Activated CD4-positive, alpha-beta T cell treated with anti-CD3 and anti-CD28 coated beads, Interleukin-2, amount 50 U/mL, for 24 hours (primary cell): ENCODE measurements at regions not wholly inside any gene's neighbourhood (a gene's known extent, or its start where the extent isn't known, plus 50 kb on each side); places are given as distances from the start of the nearest gene placed in this dataset.

Experiments used
- DNase-seq, 2 donors: peaks; one replicate each; pipeline ENCODE4 v3.0.0-alpha.2; 2020; ENCODE audit warnings: low read depth in 1 of 2, low spot score in 1 of 2

DNA sequence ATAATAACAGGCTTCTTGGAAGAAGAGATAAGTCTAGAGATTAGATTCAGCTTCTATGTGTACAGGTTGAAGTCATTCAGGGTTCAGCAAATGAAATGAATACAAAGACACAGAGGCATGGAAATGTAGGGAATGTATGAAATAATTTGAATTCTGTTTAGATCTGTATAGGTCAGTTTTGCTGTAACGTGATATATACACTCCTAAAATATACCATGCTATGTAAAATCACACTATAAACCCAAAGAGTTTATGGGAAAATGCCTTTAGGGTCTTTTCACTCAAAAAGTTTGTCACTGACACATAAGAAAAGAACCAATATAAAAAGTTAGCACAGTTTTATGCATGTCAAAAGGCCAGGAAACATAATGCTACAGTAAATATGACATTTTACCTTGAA lies 854.0 kb downstream of the LRFN5 start:
- no peak for DNase-seq

DNA sequence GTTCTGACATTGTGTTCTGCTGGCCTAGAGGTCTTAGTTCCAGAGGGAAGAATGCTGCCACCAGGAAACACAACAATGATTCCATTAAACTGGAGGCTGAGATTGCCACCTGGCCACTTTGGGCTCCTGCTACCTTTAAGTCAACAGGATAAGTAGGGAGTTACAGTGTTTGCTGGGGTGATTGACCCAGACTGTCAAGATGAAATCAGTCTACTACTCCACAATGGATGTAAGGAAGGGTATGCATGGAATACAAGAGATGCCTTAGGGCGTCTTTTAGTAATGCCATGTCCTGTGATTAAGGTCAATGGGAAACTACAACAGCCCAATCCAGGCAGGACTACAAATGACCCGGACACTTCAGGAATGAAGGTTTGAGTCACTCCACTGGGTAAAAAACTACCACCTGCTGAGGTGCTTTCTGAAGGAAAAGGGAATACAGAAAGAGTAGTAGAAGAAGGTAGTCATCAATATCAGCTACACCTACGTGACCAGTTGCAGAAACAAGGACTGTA lies 852.6 kb downstream of the LRFN5 start:
- DNase-seq: no peak

DNA sequence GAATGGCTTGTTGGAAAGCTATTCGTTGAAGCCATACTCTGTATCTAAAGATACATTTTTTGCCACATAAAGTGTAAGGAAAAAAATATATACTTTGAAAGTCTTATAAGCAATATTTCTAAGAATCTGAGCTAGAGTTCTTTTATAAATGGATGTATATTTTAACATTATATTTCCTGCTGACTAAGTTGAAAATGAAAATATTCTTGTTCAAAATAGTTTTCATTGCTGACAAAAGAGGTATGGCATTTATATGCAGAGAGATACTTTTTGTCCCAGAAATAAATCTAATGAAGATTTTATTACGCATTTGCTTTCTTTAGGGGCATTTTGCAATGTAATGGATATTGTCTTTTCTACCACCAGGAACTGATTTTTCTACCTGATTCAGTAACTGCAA lies 834.9 kb downstream of the LRFN5 start:
- DNase-seq: no peak

DNA sequence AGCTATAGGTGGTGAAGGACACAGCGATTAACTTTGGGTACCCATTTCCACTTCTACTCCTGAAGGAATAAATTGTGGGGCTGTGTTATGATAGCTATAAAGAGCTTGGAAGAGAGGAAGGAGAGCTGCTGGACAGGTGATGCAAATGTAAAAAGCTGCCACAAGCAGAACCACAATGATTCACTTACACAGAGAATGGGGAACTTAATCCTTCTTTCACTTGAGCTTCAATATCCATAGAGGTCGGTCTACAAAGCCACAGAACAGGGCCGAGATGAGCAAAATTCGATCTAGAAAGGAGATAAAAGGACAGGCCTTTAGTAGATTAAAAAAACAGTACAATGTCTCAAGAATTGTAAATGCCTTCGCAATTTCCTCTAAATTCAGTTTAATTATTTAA lies 831.1 kb downstream of the LRFN5 start:
- DNase-seq: no peak

DNA sequence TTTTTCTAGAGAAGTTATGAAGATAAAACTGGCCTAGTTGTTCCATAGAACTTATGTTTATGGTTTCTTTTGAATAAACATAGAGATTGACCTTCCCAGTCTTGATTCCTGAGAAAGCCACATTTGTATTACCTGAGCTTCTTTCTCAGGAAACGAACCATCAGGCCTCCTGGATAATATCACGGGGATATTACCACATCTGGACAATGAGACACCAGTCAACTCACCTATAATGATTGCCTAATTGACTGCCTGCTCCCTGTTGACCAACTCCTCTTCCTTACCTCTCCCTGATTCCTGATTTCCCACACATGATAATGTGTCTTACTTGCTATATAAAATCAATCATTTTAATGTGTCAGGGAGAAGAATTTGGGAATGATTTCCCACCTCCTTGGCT lies 822.7 kb downstream of the LRFN5 start:
- no peak for DNase-seq

DNA sequence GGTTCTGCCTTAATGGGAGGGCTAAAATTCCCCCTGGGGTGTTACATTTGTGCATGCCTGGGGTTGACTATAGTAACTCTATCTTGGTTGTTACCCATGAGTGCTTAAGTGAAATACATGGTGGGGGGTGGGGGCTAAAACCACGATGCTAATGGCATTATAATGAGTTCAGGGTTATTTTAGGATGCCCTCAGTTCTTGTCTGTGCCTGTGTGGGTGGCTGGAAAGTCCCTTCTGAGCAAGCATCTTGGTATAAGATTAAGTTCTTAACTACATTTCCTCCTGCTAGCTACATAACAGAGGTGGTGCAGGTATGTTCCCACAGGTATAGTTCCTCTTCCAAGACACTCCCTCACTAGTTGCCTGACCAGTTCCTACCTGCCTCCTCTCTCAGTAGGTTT lies 822.3 kb downstream of the LRFN5 start:
- no peak for DNase-seq

DNA sequence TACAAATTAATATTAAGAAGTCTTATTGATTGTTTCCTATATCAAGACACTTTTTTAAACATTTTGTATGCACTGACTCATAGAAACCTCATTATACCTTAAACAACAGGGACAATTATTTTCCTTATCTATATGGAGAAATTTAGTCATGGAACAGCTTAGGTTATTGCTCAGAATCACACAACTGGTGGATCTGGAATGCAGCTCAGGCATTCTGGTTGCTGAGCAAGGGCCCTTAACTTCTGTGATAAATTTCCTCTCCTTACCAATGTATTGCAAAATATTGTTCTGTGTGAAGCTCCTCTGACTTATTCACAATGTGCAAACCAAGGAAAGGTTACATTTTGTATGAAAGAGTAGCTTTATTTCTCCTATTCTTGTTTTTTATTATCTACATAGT lies 817.8 kb downstream of the LRFN5 start:
- DNase-seq: no peak

DNA sequence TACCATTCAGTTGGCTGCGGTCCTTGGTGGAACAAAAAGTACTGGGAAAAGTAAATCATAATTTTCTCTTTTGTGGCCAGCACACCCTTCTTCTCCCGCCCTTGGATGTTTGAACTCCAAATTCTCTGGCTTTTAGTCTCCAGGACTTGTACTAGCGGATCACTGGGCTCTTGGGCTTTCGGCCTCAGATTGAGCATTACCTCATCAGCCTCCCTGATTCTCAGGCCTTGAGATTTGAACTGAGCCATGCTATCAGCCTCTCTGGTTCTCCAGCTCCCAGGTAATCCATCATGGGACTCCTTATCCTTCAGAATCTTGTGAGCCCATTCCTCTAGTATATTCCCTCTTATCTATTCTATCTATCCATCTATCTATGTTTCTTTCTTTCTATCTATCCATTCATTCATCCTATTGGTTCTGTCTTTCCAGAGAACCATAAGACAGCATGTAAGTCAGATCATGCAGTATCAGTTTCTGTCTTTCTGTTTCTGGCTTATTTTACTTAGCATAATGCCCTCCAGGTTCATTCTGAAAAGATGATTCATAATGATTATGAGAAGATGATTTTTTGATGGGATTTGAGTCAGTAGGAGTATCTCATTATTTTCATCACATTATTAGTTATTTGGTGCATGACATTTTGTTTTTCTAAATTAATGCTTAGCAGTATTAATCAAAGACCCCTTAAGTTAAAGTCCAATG lies 814.9 kb downstream of the LRFN5 start:
- DNase-seq: no peak

DNA sequence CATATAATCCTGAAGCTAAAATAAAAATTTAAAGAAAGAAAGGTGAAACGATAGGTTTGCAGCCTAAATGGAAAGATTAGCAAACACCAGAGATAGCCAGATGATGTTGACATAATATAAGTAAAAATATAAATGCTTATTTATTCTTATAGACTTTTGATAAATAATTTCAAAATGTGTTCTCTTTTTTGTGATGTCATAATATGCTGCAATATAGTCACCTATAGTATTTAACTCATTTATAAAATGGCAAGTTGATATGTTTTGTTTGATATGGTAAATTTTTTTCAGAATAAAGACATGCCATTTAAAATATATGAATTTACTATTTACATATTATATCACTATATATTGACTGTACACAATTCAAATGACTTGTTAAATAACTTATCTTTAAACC lies 813.4 kb downstream of the LRFN5 start:
- DNase-seq: no peak

DNA sequence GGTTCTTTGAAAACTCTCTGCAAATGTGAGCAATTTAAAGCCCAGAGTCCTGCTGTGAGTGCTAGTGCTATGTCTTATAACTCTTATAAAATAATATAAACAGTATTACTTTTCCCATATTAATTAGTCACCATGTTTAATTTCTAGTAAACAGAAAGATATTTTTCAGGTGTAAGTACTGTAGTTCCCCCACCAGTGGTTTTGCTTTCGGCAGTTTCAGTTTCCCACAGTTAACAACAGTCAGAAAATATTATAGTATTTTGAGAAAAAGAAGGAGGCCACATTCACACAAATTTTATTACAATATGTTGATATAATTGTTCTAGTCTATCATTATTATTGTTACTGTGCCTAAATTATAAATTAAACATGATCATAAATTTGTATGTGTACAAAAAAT lies 800.5 kb downstream of the LRFN5 start:
- DNase-seq: no peak

DNA sequence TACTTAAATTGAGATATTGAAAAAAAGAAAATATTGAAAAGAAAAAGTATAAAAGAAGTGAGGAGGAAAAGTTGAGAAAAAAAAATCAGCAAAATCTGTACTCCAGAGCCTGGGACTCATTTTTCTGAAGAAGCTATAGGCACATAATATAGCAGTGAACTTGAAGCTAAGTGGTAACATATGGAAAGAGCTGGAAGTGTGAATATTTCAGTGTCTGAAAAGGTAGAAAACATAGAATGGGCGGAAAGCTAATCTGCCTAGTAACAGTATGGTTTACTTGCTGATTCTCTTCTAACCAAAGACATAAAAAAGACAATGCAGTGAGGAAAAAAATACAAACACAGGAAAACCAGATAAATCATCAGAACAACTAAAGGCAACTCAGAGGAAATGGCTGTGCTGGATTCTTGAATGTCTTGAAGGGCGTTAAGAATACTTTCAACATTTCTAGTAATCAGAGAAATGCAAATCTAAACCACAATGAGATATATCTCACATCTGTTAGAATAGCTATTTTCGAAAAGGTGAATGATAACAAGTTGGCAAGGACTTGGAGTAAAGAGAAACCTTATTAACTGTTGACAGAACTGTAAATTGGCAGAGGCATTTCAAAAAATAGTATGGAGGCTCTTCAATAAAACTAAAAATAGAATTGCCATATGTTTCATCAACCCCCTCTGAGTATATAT lies 784.6 kb downstream of the LRFN5 start:
- no peak for DNase-seq

DNA sequence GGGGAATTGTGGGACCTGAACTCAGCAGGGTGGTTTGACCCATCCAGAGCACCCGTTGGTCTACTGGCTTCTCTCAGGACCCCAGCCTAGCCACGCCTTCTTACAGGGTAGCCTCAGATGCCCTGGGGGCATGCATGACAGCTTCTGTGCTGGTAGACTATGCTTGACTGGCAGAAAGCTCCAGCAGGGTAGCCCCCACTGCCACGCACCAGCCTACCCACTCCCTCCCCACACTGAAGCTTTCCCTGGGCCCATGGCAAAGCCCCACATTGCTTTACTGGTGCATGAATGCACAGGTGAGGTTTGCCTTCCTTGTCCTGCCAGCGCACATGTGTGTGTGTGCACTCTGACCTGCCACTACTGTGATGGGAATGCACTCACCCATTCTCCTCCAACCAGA lies 772.2 kb downstream of the LRFN5 start:
- DNase-seq: no peak

DNA sequence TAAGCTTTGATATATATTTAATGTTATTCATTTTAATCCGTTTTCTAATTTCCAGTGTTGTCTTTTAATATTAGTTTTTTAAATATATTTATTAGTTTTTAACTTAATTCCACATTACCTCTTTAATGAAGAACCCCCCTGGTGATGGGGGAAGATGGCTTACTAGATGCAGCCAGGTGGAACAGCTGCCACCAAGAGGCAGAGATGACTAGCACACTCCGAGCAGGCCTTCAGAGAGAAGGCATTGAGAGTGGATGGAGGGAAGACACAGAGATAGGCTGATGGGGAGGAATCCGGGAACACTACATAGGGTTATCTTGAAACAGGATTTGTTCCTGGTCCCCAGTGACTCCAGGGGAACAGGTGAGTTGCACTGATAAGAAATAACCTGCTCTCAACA lies 771.6 kb downstream of the LRFN5 start:
- no peak for DNase-seq

DNA sequence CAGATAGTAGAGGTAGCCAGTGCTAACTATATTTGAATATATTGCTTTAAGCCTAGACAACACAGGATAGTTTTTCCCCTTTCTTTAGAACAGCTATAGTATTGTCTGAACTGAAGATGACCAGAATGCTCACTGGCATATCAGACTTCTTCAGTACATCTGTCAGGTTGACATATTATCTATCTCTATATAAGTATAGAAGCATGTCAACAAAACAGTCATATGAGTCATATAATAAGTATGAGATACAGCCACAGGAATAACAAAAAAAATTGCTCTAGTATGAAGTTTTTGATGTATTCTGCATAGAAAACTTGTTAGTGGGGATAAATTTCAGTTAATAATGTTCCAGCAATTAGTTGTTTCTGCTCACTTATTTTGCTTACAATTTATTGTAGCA lies 767.7 kb downstream of the LRFN5 start:
- no peak for DNase-seq

DNA sequence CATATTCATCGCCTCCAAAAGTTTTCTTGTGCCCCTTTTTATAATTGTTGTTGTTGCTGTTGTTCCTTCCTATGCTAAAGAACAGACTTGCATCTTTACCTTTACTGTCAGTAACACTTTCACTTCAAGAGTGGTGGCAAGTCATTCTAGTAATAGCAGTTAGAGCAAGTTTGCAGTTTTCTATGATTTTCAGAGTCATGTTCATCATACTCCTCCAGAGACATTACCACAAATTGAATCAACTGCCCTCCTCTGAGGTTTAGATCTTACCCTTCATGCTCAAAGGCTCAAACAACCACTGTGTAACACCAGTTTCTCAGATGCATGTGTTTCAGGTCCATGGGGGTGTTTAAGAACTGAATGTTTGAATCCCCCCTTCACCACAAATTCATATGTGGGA lies 763.4 kb downstream of the LRFN5 start:
- no peak for DNase-seq

DNA sequence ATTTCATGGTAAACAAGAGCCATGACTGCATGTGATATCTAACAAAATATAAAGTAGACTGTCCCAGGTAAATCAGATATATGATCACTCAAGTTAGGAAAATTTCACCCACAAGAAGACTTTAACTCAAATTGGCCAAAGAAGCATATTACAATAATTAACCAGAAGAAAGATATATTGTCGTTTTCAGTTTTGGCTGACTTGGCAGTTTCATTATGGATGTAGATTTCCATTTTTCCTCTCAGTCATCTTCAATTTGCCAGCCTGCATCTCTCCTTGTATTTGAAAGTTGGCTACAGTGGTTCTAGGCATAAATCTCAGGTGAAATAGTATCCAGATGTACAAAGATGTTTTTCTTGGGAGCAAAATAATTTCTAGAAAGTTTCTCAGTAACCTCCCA lies 761.6 kb downstream of the LRFN5 start:
- DNase-seq: no peak

DNA sequence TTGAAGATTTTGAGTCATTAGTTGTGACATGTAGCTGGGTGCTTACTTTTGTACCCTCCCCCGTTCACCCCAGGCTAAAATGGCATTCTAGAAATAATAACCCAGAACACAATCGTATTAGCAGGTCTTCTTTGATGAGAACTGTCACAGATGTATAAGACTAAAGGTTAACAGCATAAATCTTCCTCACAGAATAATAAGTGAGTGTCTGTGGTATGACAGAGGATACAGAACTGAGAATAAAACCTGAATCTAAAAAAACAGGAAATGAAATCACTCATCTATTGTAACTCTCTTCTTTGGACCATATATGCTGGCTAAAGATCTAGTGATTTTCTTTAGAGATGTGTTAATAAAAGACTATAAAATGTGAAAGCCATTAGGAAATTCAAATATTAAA lies 746.6 kb downstream of the LRFN5 start:
- no peak for DNase-seq

DNA sequence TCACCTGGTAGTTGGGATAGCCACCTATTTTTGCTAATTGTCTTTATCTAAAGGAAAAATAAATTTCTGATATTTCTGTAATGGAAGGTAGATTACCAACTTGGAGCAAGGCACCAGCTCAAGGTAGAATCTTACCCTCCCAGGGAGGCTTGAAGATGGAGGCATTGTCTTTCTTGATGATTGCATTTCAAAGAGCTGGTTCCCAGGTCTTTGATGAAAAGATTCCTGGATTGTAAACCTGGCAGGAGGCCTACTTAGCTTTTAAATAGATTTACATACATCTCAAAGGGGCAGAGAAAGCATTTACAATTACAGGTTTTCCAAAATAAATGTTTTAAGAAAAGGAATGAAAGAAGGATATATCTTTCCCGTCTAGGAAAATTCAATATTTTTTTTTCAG lies 729.2 kb downstream of the LRFN5 start:
- DNase-seq: no peak

DNA sequence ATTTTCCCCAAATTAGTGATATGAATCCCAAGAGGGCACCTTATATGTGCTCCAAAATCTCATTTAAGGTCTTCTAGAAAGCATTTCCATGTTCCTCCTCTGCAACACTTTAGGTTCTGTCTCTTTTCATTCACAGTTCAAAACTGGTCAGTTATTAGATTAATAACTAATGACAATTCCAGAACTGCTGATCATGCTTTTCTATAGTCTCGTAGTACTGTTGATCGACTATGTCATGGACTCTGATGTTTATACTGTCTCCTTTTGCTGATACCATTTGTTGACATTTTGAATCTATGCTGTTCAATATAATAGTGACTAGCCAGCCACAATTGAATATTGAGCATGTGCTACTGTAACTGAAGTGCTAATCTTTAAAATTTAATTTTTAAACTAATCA lies 728.3 kb downstream of the LRFN5 start:
- no peak for DNase-seq

DNA sequence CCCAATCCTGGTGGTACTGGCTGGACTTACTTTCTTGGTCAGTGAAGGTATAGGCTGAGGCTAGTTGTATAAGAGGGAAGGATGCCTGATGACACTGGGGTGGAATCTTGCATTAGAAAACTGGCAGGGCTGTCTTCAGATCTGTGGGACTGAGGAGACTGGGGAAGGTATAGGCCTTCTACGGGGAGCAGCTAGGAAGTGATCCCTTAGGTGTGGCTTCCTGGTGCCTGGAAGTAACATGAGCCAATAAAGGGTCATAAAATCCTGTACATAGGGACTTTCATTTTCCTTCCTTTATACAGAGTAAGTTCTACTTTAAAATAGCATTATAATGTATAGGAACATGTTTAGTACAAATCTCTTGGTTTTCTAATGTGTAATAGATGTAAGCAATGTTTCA lies 716.8 kb downstream of the LRFN5 start:
- DNase-seq: no peak

DNA sequence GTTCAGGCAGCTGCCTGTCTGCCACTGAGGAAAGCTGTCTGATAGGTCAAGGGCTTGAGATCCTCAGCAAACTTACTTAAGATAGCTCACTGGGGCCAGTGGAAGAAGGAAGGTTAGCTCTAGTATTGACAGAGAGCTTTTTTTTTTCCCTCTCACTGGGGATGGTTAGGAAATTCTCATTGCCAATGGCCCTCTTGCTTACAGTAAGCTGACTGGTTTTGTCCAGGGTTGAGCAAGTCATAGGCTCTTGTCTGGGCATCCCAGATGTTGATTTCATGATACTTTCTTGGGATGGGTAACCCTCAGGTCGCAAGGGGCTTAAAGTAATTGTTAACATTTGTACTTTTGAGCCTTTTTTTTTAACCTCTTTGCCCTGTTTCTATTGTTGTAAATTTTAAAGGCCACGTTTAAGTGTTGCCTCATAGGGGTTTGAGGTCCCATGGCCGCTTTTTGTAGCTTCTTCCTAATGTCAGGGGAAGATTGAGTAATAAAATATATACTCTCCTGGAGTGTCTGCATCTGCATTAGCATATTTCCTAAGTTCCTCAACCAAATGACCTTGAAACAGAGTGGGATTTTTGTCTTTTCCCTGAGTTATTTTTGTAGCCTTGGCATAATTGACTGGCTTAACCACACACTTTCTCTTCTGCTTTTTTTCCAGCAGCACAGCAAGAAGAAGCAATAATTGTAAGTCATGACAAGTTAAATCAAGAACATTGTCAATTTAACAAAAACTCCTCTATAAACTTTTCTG lies 716.0 kb downstream of the LRFN5 start:
- DNase-seq: no peak

DNA sequence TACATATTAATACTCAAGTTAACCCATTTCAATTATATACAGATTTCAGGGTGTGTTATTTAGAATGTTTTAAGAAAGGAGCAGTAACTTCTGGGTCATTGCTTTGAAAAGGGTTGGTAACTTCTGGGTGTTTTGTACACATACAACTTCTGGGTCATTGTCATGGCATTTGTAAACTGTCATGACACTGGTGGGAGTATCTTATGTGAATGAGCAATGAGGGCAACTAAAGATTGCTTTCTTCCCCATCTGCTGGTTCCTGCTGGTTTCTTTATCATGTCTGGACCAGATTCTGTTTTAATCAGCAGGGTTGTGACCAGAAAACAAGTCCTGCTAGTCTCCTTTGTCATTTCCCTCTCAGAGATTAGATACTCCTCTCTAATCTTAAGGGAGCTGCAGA lies 713.3 kb downstream of the LRFN5 start:
- no peak for DNase-seq
